ENCODE measurements at regions not wholly inside any gene's neighbourhood (a gene's known extent, or its start where the extent isn't known, plus 50 kb on each side); places are given as distances from the start of the nearest gene placed in this dataset.
"Not testable (repeated sequence)": the region's sequence is repeated elsewhere in the genome, so short reads cannot be mapped to it uniquely, and the experiment has no call there.

DNA sequence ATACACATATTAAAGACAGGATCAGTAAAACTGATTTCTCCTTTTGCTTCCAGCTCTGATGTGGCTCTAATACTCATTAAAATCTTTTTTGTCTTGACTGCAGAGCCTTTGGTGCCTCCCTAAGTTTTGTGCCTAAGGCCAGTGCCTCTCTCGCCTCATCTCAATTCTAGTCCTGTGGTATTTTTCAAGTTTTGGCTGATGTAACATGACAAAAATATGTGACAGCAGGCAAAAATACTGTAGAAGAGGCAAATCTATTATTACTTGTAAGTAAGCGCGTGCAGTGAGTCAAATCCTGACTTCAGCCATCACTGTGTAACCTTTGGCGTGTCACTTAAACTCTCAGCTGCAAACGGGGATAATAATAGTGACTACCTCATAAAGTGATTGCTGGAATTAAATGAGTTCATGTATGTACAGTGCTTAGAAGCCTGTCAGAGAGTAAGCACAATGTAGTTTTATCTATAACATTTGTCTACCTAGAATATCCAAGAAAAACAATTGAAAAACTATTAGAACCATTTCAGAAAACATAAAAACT, 74.0 kb downstream of the MAB21L3 start:
- DNase-seq (ENCODE audit: low read depth in 4 of 4, low spot score in 3 of 4) = no peak

DNA sequence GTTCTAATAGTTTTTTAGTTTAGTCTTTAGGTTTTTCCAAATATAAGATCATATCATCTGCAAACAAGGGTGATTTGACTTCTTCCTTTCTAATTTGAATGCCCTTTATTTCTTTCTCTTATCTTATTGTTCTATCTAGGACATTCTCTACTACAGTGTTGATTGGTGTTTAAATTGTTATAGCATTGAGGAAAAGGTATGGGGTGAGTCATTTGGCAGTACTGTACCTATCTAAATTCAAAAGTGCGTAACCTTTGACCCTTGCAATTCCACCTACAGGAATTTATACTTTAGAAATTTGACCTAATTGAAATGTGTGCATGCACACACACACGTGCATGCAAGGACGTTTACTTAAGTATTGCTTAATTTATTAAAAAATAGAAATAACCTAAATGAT, 78.3 kb downstream of the MAB21L3 start:
- no peak for DNase-seq (ENCODE audit: low read depth in 4 of 4, low spot score in 3 of 4)

DNA sequence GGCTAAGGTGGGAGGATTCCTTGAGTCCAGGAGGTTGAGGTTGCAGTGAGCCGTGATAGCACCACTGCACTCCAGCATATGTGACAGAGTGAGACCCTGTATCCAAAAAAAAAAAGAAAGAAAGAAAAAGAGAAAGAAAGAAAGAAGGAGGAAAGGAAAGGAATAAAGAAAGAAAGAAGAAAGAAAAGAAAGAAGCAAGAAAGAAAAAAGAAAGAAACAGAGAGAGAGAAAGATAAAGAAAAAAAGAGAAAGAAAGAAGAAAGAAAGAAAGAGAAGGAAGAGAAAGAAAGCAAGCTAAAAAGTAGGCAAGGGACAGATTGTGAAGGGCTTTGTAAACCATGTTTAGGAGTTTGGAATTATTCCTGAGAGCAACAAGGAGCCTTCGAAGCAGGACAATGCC, 80.1 kb downstream of the MAB21L3 start:
- no peak for DNase-seq (ENCODE audit: low read depth in 4 of 4, low spot score in 3 of 4)

DNA sequence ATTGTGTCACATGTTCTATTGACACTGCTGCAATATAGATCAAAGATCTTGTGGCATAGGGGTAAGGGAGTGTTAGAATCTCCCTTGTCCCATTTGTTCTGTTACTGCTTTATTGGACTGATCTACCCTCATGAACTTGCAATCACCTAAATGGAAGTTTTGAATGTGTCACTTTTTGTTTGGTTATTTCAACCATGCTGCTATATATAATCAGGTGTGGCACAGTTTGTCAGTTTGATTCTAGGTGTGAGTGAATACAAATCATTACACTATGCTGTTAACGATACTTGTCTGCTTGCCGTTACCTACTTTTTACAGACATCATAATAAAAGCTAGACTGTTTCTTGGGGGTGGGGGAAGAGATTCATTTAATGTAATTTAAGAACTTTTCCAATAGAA, 82.6 kb downstream of the MAB21L3 start:
- no peak for DNase-seq (ENCODE audit: low read depth in 4 of 4, low spot score in 3 of 4)

DNA sequence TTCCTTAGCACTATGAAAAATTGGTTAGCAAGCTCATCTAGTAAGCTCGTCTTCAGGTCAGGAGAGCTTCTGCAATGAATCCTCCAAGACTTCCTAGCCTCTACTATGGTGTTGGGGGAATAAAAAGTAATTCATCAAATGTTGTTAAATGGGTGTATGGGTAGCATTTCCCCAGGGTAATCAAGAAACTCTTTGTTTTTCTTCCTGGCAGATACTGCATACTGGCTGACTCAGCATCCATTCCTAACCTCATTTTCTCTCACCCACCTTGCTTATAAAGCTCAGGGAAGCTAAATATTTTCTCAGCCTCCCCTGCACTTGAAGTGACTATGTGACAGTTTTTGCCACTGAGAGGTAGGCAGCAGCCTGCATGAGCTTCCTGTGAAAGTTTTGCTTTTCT, 83.4 kb downstream of the MAB21L3 start:
- no peak for DNase-seq (ENCODE audit: low read depth in 4 of 4, low spot score in 3 of 4)

DNA sequence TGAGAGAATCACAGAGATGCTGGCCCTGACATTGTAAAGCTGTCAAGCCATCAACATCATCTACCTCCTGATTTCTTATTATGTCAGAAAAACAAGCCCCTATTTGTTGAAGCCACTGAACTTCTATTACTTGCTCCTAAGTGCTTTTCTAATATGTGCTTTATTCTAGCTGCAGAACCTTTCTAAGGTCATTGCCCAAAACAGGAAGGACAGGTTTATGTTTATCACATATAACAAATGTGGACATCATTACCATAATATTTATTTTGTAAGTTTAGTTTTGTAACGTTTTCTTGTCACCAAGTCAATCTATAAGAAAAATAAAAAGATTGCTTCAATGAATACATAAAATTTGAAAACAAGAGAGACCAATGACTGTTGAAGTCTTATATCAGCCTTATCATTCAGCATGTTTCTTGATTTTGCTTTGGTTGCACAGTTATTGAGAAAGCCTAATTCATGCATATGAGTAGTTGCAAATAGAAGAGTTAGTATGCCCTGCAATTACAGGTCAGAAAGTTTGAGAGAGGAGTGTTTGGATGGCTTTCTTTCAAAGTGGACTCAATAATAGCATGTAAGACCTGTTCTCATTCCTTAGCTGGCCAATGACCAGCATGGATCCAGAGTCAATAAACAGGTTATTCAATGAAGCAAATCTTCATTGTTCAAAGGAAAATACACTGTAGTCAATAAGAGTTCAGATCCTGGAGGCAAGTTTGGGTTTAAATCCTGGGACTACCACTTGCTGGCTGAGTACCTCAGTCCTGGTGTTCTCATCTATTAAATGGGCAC, 84.1 kb downstream of the MAB21L3 start:
- no peak for DNase-seq (ENCODE audit: low read depth in 4 of 4, low spot score in 3 of 4)

DNA sequence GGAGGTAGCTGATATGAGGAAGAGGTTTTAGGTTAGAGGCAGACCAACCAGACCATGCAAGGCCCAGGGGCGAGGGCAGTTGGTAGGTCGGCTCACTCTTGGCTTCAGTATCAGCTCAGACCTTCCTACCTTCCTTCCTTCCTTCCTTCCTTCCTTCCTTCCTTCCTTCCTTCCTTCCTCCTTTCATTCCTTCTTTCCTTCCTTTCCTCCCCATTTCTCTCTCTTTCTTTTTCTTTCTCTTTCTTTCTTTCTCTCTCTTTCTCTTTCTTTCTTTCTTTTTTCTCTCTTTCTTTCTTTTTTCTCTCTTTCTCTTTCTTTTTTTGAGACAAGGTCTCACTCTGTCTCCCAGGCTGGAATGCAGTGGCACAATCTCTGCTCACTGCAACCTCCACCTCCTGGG, 89.1 kb downstream of the MAB21L3 start:
- not testable (repeated sequence) for DNase-seq (ENCODE audit: low read depth in 4 of 4, low spot score in 3 of 4)

DNA sequence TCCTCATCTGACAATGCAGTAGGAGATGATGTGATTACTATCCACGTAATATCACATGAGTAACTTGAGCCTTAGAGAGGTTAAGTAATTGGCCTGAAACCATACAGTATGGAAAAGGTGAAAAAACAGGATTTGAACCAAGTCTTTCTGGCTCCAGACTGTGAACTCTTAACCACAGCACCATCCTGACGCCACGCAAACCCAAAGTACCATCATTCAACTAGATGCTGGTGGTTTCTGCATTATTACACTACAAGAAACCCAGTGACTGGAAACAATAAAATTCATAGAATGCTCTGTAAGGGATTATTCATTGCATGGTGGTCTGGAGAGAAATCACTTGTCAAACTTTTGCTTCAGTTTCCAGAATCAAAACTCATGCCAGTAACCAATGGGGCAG, 90.7 kb downstream of the MAB21L3 start:
- no peak for DNase-seq (ENCODE audit: low read depth in 4 of 4, low spot score in 3 of 4)

DNA sequence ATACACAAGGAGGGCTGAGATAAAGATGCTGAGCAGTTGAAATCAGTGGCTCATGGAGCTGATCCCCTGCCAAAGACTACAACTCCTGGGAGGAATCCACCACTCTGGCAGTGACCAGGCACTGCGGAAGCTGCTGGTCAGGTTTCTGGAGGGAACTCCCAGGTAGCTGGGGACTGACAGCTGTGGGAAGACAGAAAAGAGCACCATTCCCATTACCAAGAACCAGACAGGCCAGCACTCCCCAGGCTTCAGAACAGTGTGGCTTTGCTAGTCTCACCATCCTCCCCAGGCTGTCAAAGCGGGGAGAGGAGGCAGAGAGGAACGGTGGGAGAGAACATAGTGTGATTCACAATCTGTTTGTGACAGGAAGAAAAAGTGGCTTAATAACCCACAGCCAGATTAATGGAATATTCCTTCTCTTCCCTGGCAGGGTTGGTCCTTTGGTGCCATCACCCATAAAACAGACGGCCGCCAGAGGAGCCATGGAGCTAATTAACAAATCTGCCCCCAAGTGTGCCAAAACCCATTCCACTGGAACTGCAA, 92.1 kb downstream of the MAB21L3 start:
- DNase-seq (ENCODE audit: low read depth in 4 of 4, low spot score in 3 of 4) = no peak

DNA sequence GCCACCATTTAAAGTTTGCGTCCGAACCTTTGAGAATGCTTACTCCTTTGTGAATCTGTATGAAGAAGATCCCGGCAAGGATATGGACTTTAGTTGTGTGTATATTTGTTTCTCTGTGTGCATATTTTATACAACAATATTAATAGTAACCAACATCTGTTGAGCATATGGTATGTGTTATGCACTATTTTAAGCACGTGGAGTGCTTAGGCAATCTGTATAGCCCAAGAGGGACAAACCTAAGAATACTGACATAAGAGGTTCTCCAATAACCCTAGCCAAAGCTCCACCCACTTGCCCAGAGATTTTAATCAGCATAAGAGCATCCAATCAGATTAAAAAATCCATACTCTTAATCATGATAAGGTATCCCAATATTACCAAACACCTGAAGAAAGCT, 92.7 kb downstream of the MAB21L3 start:
- DNase-seq (ENCODE audit: low read depth in 4 of 4, low spot score in 3 of 4) = no peak

DNA sequence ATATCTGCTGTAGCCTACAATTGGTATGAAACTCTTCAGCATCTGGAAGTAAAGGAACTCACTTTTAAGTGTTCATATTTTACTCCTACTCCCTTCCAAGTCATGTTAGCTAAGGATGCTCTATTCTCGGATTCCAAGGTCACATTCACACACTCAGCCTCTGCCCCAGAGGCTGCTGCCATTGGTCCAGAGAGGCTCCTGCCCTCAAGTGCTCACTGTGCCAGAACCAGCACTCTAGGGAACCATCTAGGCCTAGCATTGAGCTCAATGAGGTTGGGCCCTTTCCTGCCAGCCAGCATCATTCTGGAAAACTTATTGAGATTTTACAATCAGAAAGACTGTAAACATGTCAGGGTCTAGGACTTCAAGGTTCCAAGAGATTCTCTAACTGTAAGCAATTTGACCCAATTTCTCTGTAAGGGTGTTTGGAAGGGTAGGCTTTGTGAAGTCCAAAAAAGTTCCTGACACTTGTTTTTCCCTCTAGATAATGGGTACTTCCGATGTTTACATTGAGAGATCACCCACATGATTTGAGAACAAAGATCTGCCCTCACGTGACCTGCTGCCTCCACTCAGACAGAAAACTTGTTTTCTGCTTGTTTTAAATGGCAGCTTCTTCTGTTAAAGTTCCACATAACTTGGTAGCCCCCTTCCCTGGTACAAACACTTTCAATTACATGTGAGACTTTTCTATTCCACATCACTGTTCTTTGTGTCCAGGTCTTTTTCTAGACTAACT, 94.9 kb downstream of the MAB21L3 start:
- no peak for DNase-seq (ENCODE audit: low read depth in 4 of 4, low spot score in 3 of 4)

DNA sequence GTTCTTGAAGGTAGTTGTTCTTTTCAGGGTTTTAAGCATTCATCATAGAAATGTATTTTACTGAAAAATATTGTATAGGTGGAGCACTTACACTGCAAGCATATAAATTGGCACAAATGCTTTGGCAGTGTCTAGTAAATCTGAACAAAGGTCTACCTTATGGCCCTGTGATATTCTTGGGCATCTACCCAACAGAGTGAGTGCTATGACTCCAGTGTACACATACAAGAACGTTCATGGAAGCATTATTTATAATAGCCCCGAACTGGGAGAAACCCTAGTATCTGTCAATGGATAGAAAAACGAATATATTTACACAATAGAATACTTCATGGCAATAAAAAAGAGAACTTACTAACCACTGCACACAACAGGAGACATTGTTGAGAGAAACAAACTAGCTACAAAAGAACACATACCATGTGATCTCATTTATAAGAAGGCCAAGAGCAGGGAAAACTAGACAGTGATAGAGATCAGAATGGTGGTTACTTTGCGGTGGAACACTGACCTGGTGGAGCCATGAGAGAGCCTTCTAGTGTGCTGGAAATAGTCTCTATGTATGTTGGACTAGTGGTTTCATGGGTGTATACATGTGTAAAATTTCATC, 96.0 kb downstream of the MAB21L3 start:
- DNase-seq (ENCODE audit: low read depth in 4 of 4, low spot score in 3 of 4) = no peak

DNA sequence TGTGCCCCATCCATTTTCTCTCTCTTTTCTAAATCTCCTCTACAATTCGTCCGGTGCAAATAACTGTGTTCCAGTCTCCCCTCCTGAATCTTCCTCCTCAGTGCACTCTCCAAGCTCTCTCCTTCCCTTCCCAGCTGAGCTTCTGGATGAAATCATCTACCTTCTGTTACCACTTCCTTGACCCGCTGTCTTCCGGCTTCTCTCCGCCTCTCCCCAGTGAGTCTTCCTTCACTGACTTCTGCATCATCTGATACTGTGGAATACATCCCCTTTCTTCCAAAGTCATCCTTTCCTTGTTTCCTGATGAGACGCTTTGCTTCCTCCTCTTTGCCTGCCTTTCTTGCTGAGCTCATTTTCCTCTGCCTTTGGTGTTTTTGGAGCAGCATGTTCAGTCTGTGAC, 96.9 kb downstream of the MAB21L3 start:
- DNase-seq (ENCODE audit: low read depth in 4 of 4, low spot score in 3 of 4) = no peak

DNA sequence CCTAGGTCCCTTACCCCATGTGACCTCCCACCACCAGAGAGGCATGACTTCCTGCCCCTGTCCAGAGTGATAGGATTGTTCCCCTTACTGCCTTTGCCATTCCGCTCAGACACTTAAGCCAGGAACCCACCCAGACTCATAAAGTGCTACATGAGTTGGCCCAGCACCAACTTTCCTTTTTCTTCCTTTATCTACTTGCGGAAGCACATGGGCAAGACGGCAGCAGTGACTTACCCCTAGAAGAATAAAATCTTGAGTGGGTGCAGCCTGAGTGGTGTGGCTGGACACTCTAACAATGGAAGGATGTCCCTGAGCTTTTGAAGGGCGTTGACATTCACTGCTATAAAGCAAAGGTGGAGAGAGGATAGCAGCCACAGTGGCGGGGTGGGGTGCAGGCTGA, 100.1 kb downstream of the MAB21L3 start:
- no peak for DNase-seq (ENCODE audit: low read depth in 4 of 4, low spot score in 3 of 4)

DNA sequence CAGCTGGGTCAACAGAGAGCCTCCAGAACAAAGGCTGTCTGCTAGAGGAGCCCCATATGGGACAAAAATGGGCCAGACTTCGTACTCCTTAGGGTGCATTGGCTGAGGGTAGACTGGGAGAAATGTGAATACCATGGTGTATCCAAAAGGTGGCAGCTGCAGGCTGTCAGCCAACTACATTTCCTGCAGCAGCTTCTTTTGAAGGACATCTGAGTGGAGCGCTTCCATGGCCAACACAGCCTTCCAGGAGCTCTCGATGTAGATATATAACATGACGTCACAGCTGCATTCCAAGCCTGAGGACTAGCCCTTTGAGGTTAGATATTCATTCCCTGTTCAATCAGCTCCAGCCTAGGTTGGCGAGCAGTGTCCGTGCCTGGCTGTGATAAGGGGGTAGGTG, 107.7 kb downstream of the MAB21L3 start:
- no peak for DNase-seq (ENCODE audit: low read depth in 4 of 4, low spot score in 3 of 4)

DNA sequence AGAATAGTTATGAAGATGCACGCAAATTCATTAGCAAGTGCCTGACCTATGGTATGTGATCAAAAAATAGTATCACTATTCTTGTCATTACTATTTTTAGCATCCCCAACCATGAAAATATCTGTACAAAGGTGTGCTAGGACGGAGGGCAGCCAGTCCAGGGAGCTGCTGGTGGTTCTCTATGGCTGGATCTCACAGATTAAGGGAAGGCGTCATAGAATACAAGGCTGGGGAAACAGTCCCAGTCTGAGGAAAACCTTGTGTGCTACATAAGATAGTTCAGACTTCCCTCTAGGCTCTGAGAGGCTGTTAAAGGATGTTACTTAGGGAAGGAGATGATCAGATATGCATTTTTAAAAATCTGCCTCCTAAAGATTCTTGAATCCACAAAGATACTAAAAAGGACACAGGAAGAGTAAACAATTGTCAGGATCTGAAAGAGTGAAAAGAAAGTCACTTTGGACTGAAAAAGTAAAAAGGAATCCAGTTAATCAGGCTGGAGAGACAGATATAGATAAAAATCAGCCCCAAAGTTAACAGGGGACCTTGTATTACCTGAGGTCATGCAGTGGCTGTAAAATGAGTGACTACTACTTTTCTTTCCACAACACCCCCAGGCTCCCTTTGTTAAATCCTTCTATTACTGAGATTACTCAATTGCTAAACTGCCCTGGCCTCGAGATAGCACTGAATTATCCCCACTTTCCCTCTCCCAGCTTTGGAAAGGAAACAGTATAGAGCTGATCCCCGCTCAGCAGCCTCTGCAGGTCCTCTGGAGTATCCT, 108.6 kb downstream of the MAB21L3 start:
- DNase-seq (ENCODE audit: low read depth in 4 of 4, low spot score in 3 of 4) = no peak

DNA sequence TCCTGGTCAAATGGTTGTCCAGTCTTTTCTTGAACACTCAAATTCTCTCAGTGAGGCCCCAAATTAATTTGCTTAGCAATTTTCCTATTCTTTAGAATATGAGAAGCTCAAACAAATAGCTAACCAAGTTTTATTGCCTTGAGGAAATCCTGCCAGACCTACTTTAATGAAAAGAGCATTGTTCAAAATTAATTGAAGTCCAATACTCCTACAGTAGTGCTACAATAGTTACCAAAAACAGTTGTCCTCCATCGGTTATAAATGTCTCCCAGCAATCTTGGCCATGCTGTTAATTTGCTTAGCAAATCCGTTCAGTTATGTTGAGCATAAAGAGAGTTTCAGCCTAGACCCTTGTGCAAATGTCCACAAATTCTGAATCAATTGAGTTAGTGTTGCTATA, 112.9 kb downstream of the MAB21L3 start:
- DNase-seq (ENCODE audit: low read depth in 4 of 4, low spot score in 3 of 4) = no peak

DNA sequence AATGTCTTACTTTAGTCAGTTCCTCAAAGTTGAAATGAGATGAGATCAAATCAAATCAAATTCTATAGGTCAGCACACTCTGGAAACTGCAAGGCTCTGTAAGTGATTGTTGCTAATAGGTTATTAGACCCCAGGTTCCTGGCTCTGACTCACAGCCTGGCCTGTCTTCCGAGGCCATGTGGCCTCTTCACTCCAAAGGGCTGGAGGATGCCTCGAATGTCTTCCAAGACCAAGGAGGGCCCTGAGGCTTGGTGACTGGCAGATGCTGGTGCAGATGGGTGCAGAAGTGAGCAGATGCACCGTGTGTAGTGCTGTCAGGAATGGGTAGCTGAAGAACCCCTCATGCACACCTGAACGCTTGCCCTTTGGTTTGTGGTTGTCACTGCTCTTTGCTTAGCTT, 113.4 kb downstream of the MAB21L3 start:
- no peak for DNase-seq (ENCODE audit: low read depth in 4 of 4, low spot score in 3 of 4)

DNA sequence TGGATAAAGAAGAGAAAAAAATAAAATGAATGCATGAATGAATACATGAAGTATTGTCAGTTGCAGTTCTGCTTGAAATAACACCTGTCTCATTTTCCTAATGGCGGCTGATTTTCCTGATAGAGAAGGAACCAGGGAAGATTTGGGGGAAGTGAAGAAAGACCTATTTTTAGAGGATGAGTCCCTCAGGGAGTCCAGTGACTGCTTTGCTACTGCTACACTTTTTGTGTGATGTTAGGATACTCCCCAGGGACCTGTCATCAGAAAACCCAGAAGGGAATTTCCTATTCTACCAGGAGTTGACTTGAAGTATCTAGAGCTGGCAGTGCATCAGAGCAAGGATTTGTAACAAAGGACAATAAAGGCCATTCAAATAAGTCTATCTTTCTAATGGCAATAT, 114.8 kb downstream of the MAB21L3 start:
- no peak for DNase-seq (ENCODE audit: low read depth in 4 of 4, low spot score in 3 of 4)

DNA sequence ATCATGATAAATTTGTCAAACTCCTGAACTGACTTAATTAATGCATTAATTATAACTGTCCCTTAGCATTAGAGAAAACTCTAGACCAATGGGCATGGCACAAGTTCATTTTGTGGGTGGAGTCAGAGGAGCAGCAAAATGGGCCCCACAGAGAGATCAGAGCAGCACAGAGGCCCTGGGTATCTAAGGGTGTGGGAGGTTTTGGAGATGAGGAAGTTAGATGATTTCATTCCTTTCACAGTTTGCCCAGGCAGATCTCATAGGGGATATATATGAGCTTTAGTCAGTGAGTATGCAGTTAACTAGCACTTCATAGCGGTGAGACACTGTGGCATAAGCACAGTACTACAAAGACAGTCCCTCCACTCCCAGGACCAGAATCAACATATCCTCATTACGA, 117.3 kb downstream of the MAB21L3 start:
- DNase-seq (ENCODE audit: low read depth in 4 of 4, low spot score in 3 of 4) = no peak

DNA sequence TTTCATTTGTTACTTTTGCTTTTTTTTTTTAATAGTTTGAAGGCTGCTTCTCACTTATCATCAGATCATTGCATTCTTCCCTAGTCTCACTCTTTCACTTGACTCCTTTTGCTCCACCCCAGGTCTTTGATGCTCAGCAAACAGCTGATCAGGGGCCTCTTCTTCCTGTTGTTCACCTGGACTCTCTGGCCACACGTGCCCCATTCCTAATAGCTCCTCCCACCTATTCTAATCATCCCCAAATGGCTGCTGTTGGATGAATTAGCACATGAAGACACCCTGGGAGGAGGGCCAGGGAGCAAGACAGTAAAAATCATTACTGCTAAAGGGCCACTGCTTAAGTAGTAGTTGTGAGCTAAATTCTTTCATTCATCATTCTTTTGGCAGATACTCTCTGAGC, 119.5 kb downstream of the MAB21L3 start:
- no peak for DNase-seq (ENCODE audit: low read depth in 4 of 4, low spot score in 3 of 4)

All from right renal pelvis (tissue), 4 donors.